Astrocyte (in vitro differentiated cells and primary cell): ENCODE measurements at regions not wholly inside any gene's neighbourhood (a gene's known extent, or its start where the extent isn't known, plus 50 kb on each side); places are given as distances from the start of the nearest gene placed in this dataset.
A peak's percentile ranks its signal among the peaks of the same experiment; 100 is the strongest.
"Not testable (repeated sequence)": the region's sequence is repeated elsewhere in the genome, so short reads cannot be mapped to it uniquely, and the experiment has no call there.

Experiments used
- EZH2 ChIP-seq: IDR thresholded peaks from 2 replicates; pipeline ENCODE4 v1.6.1; 2012; ENCODE audit warnings: mild to moderate bottlenecking, low read length, inconsistent platforms; ENCODE audit not compliant: insufficient read depth
- TF ChIP-seq, protein P1 (sequence below): IDR thresholded peaks from 2 replicates; pipeline ENCODE4 v1.5.1; 2011; ENCODE audit warnings: low read depth, mild to moderate bottlenecking, inconsistent platforms, low read length, moderate library complexity; ENCODE audit not compliant: insufficient read depth

DNA sequence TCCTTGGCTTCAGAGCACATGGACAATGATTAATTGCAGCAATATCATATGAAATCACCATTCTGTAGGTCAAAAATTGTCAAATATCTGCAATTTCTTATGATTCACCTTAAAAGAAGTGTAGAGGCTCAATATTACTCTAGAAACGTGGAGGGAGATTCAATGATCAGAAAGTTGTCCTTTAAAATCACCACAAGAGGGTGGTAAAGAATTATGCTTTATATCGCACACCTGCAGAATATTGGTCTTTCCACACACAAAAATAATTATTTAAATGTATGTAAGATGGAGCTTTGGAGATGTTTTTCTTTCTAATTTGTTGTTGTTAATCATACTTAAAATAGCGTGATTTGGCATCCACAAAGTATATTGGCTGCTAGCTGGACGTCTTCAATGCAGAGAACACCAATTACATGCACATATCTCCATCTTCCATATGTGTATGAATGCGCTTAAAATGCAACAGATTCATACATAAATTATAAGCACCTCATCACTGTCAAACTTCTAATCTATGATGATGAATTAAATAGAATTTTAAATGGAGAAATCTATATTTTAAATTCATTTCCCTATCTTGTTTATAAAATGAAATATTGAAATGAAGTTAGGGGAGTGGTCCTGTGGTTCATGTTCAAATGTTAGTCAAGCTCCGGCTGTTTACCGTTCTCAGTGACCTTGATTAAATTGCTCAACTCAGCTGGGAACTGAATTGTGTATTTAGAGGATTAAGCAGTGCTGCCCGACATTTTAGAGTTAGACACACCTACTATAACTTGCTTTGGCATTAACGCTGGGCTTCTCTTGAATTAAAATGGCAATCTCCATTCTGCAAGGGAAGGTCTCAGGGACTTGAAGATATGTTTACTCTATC is 153.5 kb upstream of the CHL1 start:
- TF ChIP-seq, protein P1, sequence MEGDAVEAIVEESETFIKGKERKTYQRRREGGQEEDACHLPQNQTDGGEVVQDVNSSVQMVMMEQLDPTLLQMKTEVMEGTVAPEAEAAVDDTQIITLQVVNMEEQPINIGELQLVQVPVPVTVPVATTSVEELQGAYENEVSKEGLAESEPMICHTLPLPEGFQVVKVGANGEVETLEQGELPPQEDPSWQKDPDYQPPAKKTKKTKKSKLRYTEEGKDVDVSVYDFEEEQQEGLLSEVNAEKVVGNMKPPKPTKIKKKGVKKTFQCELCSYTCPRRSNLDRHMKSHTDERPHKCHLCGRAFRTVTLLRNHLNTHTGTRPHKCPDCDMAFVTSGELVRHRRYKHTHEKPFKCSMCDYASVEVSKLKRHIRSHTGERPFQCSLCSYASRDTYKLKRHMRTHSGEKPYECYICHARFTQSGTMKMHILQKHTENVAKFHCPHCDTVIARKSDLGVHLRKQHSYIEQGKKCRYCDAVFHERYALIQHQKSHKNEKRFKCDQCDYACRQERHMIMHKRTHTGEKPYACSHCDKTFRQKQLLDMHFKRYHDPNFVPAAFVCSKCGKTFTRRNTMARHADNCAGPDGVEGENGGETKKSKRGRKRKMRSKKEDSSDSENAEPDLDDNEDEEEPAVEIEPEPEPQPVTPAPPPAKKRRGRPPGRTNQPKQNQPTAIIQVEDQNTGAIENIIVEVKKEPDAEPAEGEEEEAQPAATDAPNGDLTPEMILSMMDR, result peak; percentile 29
- not testable (repeated sequence) for TF ChIP-seq EZH2
